PC-9 (cell line): ENCODE measurements at regions not wholly inside any gene's neighbourhood (a gene's known extent, or its start where the extent isn't known, plus 50 kb on each side); places are given as distances from the start of the nearest gene placed in this dataset.

Experiments used
- CTCF ChIP-seq: fragments of 200-600 bp; sonication (generic); conservative IDR thresholded peaks from 2 replicates; pipeline ENCODE4 v1.6.1; 2017; ENCODE audit warnings: mixed run types, antibody characterized with exemption, mild to moderate bottlenecking, moderate library complexity
- EZH2 ChIP-seq: fragments of 200-600 bp; sonication (generic); IDR thresholded peaks from 2 replicates; pipeline ENCODE4 v1.8.0; 2017; ENCODE audit warnings: antibody characterized with exemption, low read depth

- TF ChIP-seq CTCF, result no peak
- no peak for TF ChIP-seq EZH2
Observed at GRCh38 chr4:187714957-187715356, 280.6 kb upstream of the ZFP42 start.
